Omental fat pad (tissue), 3 donors: ENCODE measurements at regions not wholly inside any gene's neighbourhood (a gene's known extent, or its start where the extent isn't known, plus 50 kb on each side); places are given as distances from the start of the nearest gene placed in this dataset.

Experiments used
- ATAC-seq: fragments of 150-250 bp; one replicate; pipeline ENCODE4 v1.9.1; 2016; ENCODE audit warnings: mild to moderate bottlenecking, moderate library complexity; ENCODE audit not compliant: low FRiP score
- DNase-seq: peaks from one replicate; pipeline ENCODE4 v3.0.0-alpha.2; 2019; ENCODE audit warnings: low spot score
- CTCF ChIP-seq, 3 donors: fragments of 450-650 bp; IDR thresholded peaks; one replicate each; pipeline ENCODE4 v1.5.1; 2016 to 2017; ENCODE audit warnings: antibody characterized with exemption in 3 of 3, mild to moderate bottlenecking in 3 of 3, moderate library complexity in 2 of 3

DNA sequence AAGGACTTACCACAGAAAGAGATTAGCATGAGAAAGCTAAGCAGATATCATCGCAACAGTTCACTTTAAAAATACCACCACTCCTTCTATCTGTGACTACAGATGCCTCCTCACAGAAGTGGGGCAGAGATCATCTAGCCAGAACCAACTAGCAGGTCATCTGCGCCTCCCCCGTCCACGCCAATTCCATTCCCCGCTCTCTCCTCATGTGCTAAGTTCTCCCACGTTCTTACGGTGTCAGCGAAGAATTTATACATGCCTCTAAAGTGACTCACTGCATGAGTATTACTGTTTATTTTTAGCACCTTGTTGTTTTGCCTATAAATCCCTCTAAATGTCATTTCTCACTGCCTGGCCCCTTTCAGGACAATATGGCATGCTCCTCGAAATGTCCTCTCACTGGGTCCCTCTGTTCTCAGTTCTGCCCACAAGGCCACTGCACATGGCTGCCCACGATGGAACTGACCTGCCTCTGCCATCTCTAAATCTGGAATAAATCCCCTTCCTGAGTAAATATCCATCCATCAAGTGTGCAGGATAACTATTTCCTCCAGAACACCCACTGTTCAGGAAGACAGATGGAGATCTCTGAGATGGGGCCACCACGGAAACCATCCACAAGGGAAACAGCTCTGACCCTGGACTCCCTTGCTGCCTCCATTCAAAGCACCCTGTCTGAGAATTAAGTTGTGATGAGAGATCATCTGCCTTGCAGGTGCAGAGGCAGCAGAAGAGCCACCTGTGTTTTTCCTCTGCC is 137.7 kb downstream of the IRS1 start:
- ATAC-seq: peak; percentile 95
- DNase-seq: no peak
- no peak for TF ChIP-seq CTCF (IDR thresholded peaks at IDR 0.05)

DNA sequence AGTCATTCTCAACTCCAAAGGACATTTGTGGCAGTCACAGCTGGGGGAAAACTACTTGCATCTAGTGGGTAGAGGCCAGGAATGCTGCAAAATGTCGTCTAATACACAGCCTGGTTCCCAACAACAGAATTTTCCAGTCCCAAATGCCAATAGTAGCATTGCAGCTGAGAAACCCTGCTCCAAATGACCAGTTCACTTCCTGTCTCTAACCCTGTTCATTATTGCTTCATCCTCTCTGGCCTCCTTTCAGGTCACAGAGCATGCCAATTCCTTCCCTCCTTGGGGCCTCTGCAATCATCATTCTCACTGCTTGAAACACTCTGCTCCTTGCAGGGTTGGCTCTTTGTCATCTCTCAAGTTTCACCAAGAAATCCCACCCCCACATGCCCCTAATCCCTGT is 139.1 kb downstream of the IRS1 start:
- DNase-seq (no peak), ATAC-seq (peak; percentile 81)
- TF ChIP-seq CTCF (IDR thresholded peaks at IDR 0.05): no peak

- no peak for TF ChIP-seq CTCF (IDR thresholded peaks at IDR 0.05)
- DNase-seq: no peak
- ATAC-seq: no peak
Observed at GRCh38 chr2:226660124-226660523, 139.5 kb downstream of the IRS1 start.

DNA sequence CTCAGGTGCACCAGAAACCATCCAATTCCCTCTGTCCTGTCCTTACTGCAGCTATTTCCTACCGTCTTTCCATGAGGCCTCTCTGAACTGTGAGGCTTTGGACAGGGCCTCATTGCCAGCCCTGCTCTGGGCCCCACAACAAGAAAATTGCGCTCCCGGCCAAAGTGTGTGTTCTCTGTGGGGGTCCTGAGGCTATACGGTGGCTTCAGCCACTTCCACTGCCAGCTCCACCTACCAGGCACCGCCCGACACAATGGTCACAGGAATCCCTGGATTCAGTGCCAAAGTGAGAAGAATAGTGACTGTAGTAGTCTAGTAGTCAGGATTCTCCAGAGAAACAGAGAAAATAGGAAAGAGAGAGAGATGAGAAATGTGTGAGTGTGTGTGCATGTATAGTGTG is 140.2 kb downstream of the IRS1 start:
- ATAC-seq (no peak), DNase-seq (no peak)
- TF ChIP-seq CTCF (IDR thresholded peaks at IDR 0.05): no peak

GRCh38 chr2:226658555-226658954 is 141.1 kb downstream of the IRS1 start:
- ATAC-seq (no peak), DNase-seq (no peak)
- TF ChIP-seq CTCF (IDR thresholded peaks at IDR 0.05): no peak

DNA sequence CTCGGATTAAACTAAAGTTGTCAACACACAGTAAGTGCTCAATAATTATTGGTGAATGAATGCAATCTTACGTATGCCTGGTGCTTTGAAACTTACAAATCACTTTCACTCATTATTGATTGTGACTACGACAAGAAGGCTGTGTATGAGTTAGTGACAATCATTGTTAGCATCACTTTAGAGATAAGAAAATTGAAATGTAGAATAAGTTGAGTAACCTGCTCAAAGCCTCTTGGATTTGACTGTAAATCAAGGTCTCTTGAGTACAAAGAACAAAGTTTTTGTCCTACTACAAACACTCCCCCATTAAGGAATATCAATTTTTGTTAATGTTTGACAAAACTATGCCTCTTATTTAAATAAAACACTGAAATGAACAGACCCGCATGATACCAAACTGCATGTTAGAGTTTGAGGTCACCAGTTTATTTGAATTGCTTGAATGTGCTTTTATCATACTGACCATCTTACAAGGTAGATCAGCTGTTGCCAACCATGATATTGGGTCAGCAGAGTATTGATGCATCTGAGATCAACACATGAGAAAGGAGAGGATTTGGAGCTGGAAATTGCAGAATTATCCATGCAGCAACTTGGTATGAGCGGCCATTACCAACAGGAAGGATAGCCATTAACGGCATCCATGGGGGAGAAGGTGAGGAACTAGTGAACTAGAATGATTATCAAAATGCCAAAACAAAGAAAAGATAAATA is 142.1 kb downstream of the IRS1 start:
- no peak for DNase-seq
- ATAC-seq: no peak
- no peak for TF ChIP-seq CTCF (IDR thresholded peaks at IDR 0.05)

DNA sequence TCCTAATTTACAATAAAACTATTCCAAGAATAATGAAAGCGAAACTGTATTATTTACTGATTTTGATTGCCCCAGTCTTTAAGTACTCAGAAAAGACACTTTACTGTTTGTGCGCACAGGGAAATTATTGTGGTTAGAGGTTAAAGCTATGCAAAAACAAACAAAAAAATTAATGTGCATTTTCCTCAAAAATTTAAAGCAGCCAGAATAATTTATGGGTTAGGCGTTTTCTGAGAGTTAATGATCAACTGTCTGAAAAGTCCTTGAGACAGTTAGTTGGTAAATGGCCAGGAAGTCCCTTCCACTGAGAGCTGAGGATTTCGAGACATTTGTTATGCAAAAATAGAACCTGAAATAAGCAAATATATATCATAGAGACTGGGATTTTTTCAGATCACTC is 143.3 kb downstream of the IRS1 start:
- ATAC-seq: no peak

More for the DNA sequence above, 143.3 kb downstream of the IRS1 start:
- no peak for DNase-seq
- no peak for TF ChIP-seq CTCF (IDR thresholded peaks at IDR 0.05)
